ENCODE measurements at regions not wholly inside any gene's neighbourhood (a gene's known extent, or its start where the extent isn't known, plus 50 kb on each side); places are given as distances from the start of the nearest gene placed in this dataset.
"Not testable (repeated sequence)": the region's sequence is repeated elsewhere in the genome, so short reads cannot be mapped to it uniquely, and the experiment has no call there.

- DNase-seq = no peak
These were observed 241.4 kb upstream of the DGKB start for GRCh38 chr7:15143936-15144335.

GRCh38 chr7:15143121-15143520 lies 240.6 kb upstream of the DGKB start:
- DNase-seq = no peak

GRCh38 chr7:15140431-15140830 lies 237.9 kb upstream of the DGKB start:
- no peak for DNase-seq

- no peak for DNase-seq
These were observed 229.1 kb upstream of the DGKB start for GRCh38 chr7:15131661-15132060.

GRCh38 chr7:15130666-15131541 lies 228.4 kb upstream of the DGKB start:
- DNase-seq = no peak

GRCh38 chr7:15128716-15129115 lies 226.2 kb upstream of the DGKB start:
- DNase-seq = no peak

GRCh38 chr7:15126653-15127052 lies 224.1 kb upstream of the DGKB start:
- not testable (repeated sequence) for DNase-seq

GRCh38 chr7:15123901-15124300 lies 221.3 kb upstream of the DGKB start:
- DNase-seq = no peak

- DNase-seq = no peak
These were observed 211.2 kb upstream of the DGKB start for GRCh38 chr7:15113752-15114151.

GRCh38 chr7:15105711-15106110 lies 203.2 kb upstream of the DGKB start:
- no peak for DNase-seq

GRCh38 chr7:15104411-15105092 lies 202.0 kb upstream of the DGKB start:
- no peak for DNase-seq

GRCh38 chr7:15099074-15099473 lies 196.5 kb upstream of the DGKB start:
- DNase-seq = no peak

GRCh38 chr7:15096853-15097252 lies 194.3 kb upstream of the DGKB start:
- no peak for DNase-seq

- no peak for DNase-seq
These were observed 192.4 kb upstream of the DGKB start for GRCh38 chr7:15094989-15095388.

GRCh38 chr7:15087771-15088170 lies 185.2 kb upstream of the DGKB start:
- no peak for DNase-seq

GRCh38 chr7:15086862-15087261 lies 184.3 kb upstream of the DGKB start:
- DNase-seq = no peak

- no peak for DNase-seq
These were observed 183.6 kb upstream of the DGKB start for GRCh38 chr7:15086131-15086611.

- no peak for DNase-seq
These were observed 182.8 kb upstream of the DGKB start for GRCh38 chr7:15085366-15085765.

- DNase-seq = no peak
These were observed 181.8 kb upstream of the DGKB start for GRCh38 chr7:15084368-15084767.

- no peak for DNase-seq
These were observed 179.3 kb upstream of the DGKB start for GRCh38 chr7:15081891-15082290.

- DNase-seq = no peak
These were observed 170.8 kb upstream of the DGKB start for GRCh38 chr7:15073301-15073700.

- no peak for DNase-seq
These were observed 165.8 kb upstream of the DGKB start for GRCh38 chr7:15068324-15068723.

- no peak for DNase-seq
These were observed 154.7 kb upstream of the DGKB start for GRCh38 chr7:15057272-15057671.

GRCh38 chr7:15054304-15054703 lies 151.8 kb upstream of the DGKB start:
- DNase-seq = not testable (repeated sequence)
